K562 (cell line): ENCODE measurements at regions not wholly inside any gene's neighbourhood (a gene's known extent, or its start where the extent isn't known, plus 50 kb on each side); places are given as distances from the start of the nearest gene placed in this dataset.

Source experiments
- ATAC-seq: fragments of 200-7000 bp; cut with Tn5 transposase; 3 replicates; pipeline ENCODE4 v1.9.1; 2020; ENCODE audit warnings: moderate library complexity
- BruUV-seq: library from RNA; stranded (reverse); fragments of 400-500 nt; replicated peaks from 2 replicates; lab custom pipeline; 2021; lab: Mats Ljungman, UMichigan
- CTCF ChIA-PET: fragments of 300-600 bp; formaldehyde crosslinking; extraction: SDS; loops from one replicate; lab custom pipeline; 2021; ENCODE audit warnings: low intra/inter-chr PET ratio; lab: Yijun Ruan, JAX
- POLR2A ChIA-PET: fragments of 300-600, 350-650 bp; sonication (Branson Sonifier 250); formaldehyde crosslinking; extraction: SDS; loops from one replicate; lab custom pipeline; 2021; ENCODE audit warnings: antibody characterized with exemption, inconsistent platforms; lab: Yijun Ruan, JAX
- DNase-seq, 4 experiments: peaks; one replicate each; pipeline versions ENCODE4 v3.0.0 to v3.0.0-alpha.2; 2011 to 2018; ENCODE audit warnings: low spot score in 3 of 4, mixed read lengths in 3 of 4; ENCODE audit errors: extremely low read depth in 1 of 4
- FAIRE-seq: peaks from 2 replicates; lab custom pipeline; 2011; peaks lifted over from hg19 to GRCh38; lab: Jason Lieb, UNC
- H2AFZ ChIP-seq: 2 replicates; pipeline ENCODE4 v1.6.0; 2011; ENCODE audit warnings: low read depth, low read length, control low read depth, inconsistent platforms
- H3K27ac ChIP-seq: fragments of 200-600 bp; 3 replicates; pipeline ENCODE4 v1.8.0; 2011; ENCODE audit warnings: low read depth, mild to moderate bottlenecking, control low read depth, inconsistent platforms, low read length, moderate library complexity, mixed read lengths; ENCODE audit errors: extremely low read depth
- H3K27me3 ChIP-seq, 2 experiments: fragments of 300-600 bp in 1 of 2; 2 replicates in 1 of 2; 3 replicates in 1 of 2; pipeline versions ENCODE4 v1.6.0 to v1.8.0; 2011; ENCODE audit warnings: inconsistent platforms in 2 of 2, low read length in 2 of 2, mild to moderate bottlenecking in 1 of 2, mixed read lengths in 1 of 2, moderate library complexity in 1 of 2; ENCODE audit not compliant: control insufficient read depth in 2 of 2, insufficient read depth in 2 of 2
- H3K36me3 ChIP-seq: fragments of 300-600 bp; 3 replicates; pipeline ENCODE4 v1.8.0; 2011; ENCODE audit warnings: mild to moderate bottlenecking, low read length, inconsistent platforms; ENCODE audit not compliant: control insufficient read depth, insufficient read depth
- H3K4me1 ChIP-seq, 2 experiments: fragments of 200-600 bp in 1 of 2; replicated peaks in 1 of 2; 2 replicates in 1 of 2; 3 replicates in 1 of 2; pipeline versions ENCODE4 v1.5.1 to v1.8.0; 2011; ENCODE audit warnings: inconsistent platforms in 2 of 2, low read length in 2 of 2, mild to moderate bottlenecking in 1 of 2, mixed read lengths in 1 of 2, moderate library complexity in 1 of 2; ENCODE audit not compliant: control insufficient read depth in 2 of 2, insufficient read depth in 2 of 2
- H3K4me2 ChIP-seq: 2 replicates; pipeline ENCODE4 v1.6.1; 2011; ENCODE audit warnings: low read length, control low read depth, inconsistent platforms, mixed read lengths; ENCODE audit not compliant: insufficient read depth
- H3K4me3 ChIP-seq: fragments of 200-600 bp; sonication (generic), shearing (Covaris generic); 2 replicates; pipeline ENCODE4 v1.5.1; 2016; ENCODE audit warnings: control low read depth, inconsistent platforms
- H3K79me2 ChIP-seq: fragments of 200-600 bp; 3 replicates; pipeline ENCODE4 v1.8.0; 2011; ENCODE audit warnings: low read length, inconsistent platforms; ENCODE audit not compliant: control insufficient read depth, insufficient read depth
- H3K9ac ChIP-seq, 2 experiments: 2 replicates each; pipeline versions ENCODE4 v1.6.0 to v1.6.1; 2011; ENCODE audit warnings: low read depth in 2 of 2, low read length in 2 of 2, control low read depth in 1 of 2, inconsistent platforms in 1 of 2, mild to moderate bottlenecking in 1 of 2, mixed read lengths in 1 of 2; ENCODE audit not compliant: insufficient read depth in 1 of 2
- H3K9me1 ChIP-seq: one replicate; pipeline ENCODE4 v1.6.0; 2011; ENCODE audit warnings: inconsistent platforms, mild to moderate bottlenecking, low read length, moderate library complexity; ENCODE audit not compliant: control insufficient read depth, insufficient read depth
- H3K9me3 ChIP-seq: replicated peaks from 2 replicates; pipeline ENCODE4 v1.5.1; 2011; ENCODE audit warnings: low read depth, low read length, inconsistent platforms; ENCODE audit not compliant: control insufficient read depth, insufficient read depth
- H4K20me1 ChIP-seq: replicated peaks from 2 replicates; pipeline ENCODE4 v1.6.1; 2011; ENCODE audit warnings: low read length, inconsistent platforms, mixed read lengths; ENCODE audit not compliant: control insufficient read depth, insufficient read depth
- CCNT2 ChIP-seq: IDR thresholded peaks from 2 replicates; pipeline ENCODE4 v1.6.1; 2011; ENCODE audit warnings: borderline replicate concordance, low read depth, mild to moderate bottlenecking, moderate library complexity, mixed read lengths, low read length; ENCODE audit not compliant: insufficient read length; ENCODE audit errors: extremely low read depth
- NFIC ChIP-seq: fragments of 450-650 bp; IDR thresholded peaks from 2 replicates; pipeline ENCODE4 v1.6.1; 2017; ENCODE audit warnings: mild to moderate bottlenecking, inconsistent platforms
- PRDM10 ChIP-seq: fragments of 450-650 bp; IDR thresholded peaks from 2 replicates; pipeline ENCODE4 v1.6.1; 2018; ENCODE audit not compliant: partially characterized antibody
- ZNF263 ChIP-seq: sonication (generic); formaldehyde crosslinking; IDR thresholded peaks from 2 replicates; pipeline ENCODE4 v1.8.0; 2022; ENCODE audit warnings: mild to moderate bottlenecking, missing genetic modification reagents, borderline replicate concordance
- ZNF431 ChIP-seq: sonication (generic); formaldehyde crosslinking; IDR thresholded peaks from 2 replicates; pipeline ENCODE4 v1.8.0; 2022; ENCODE audit warnings: mild to moderate bottlenecking, missing genetic modification reagents
- ZSCAN32 ChIP-seq: fragments of 450-650 bp; formaldehyde crosslinking; IDR thresholded peaks from 2 replicates; pipeline ENCODE4 v1.4.0; 2020; ENCODE audit warnings: mild to moderate bottlenecking, moderate library complexity
- WGBS: fragments of 100-300 bp; shearing (Covaris generic); methylation state at CpG from one replicate; pipeline ENCODE4 v1.1.6; 2016; ENCODE audit warnings: low coverage, mixed read lengths; ENCODE audit not compliant: insufficient coverage; ENCODE audit errors: missing lambda C conversion rate; 5-methylcytosine and 5-hydroxymethylcytosine counted together
- in situ Hi-C: fragments of 300-500 bp; cut with MboI; formaldehyde crosslinking; loops from 4 replicates; pipeline ENCODE4 v1.15.0; 2018; ENCODE audit warnings: inconsistent platforms, mixed read lengths
- intact Hi-C: fragments of 100-400 bp; cut with micrococcal nuclease; formaldehyde crosslinking; loops from 2 replicates; pipeline ENCODE4 v1.14.2; 2022

DNA sequence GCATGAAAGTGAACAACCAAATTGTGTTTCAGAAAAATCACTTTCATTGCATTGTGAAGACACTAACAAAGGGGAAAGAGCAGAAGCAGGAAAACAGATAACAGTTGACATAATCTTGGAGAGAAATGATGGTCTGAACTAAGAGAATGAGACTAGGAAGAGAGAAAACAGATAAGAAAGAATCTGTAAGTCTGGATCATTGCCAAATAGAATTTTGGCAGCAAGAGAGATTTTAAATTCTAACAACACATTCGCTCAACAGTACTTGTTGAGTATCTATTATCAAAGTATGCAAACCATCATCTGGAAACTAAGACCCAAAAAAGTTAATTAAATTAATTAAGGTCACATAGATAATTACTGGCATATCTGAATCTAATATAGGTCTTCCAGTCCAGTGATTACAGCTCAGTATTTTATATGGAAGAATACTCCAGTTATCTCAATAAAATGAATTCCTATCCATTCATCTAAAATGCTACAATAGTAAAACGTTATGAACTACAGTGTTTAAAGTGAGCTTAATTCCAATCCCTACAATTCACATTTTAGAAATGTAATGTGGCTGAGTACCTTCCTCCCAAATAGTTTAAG lies 166.7 kb upstream of the FAT3 start:
- 4% methylated on average over 2 of the region's 2 CpGs for WGBS
- Histone ChIP-seq H3K4me3 (no peak overlapping the region), H3K27ac (no peak overlapping the region), H3K9ac (no peak overlapping the region), H3K4me1 (no peaks in the 10 kb centered on the region), H3K4me2 (no peak overlapping the region), H3K9me3 (no peaks in the 10 kb centered on the region), H3K27me3 (no peaks in the 10 kb centered on the region), H3K9me1 (no peaks in the 10 kb centered on the region), H2AFZ (no peak overlapping the region), H4K20me1 (no peaks in the 10 kb centered on the region), H3K79me2 (no peaks in the 10 kb centered on the region), H3K36me3 (no peaks in the 10 kb centered on the region)
- in situ Hi-C loops = no loop called here
- TF ChIP-seq ZSCAN32 (CRISPR knock-in tag) (no peak), NFIC (peak; percentile 44; the same call in 1 of the 2 replicates)
- ChIA-PET POLR2A (no interaction called here), CTCF (no interaction called here)
- ATAC-seq (no peak), DNase-seq (no peak), FAIRE-seq (no peak)
- BruUV-seq = no TSS peak
- intact Hi-C loops = no loop called here

GRCh38 chr11:92053216-92053615 lies 171.4 kb upstream of the FAT3 start:
- intact Hi-C loops = no loop called here
- DNase-seq = no peak
- no peak overlapping the region for H3K4me2 ChIP-seq
- in situ Hi-C loops = no loop called here
- H3K27me3 ChIP-seq = no peaks in the 10 kb centered on the region
- H3K9ac ChIP-seq = no peak overlapping the region
- no peaks in the 10 kb centered on the region for H4K20me1 ChIP-seq
- ATAC-seq = no peak
- H3K27ac ChIP-seq = no peak overlapping the region
- H2AFZ ChIP-seq = no peak overlapping the region
- BruUV-seq = no TSS peak
- no peak overlapping the region for H3K4me3 ChIP-seq
- FAIRE-seq = no peak
- POLR2A ChIA-PET = no interaction called here
- H3K36me3 ChIP-seq = no peaks in the 10 kb centered on the region
- H3K9me3 ChIP-seq = no peaks in the 10 kb centered on the region
- TF ChIP-seq ZNF431 (CRISPR knock-in tag) = no peak
- no peak for TF ChIP-seq ZNF263 (CRISPR knock-in tag)
- TF ChIP-seq PRDM10 = no peak
- TF ChIP-seq CCNT2 = no peak
- no peaks in the 10 kb centered on the region for H3K9me1 ChIP-seq
- H3K79me2 ChIP-seq = no peaks in the 10 kb centered on the region
- CTCF ChIA-PET = no interaction called here
- no peaks in the 10 kb centered on the region for H3K4me1 ChIP-seq
